SH-SY5Y (cell line): ENCODE measurements at regions not wholly inside any gene's neighbourhood (a gene's known extent, or its start where the extent isn't known, plus 50 kb on each side); places are given as distances from the start of the nearest gene placed in this dataset.

Source experiments
- GATA2 ChIP-seq: IDR thresholded peaks from 2 replicates; pipeline ENCODE4 v1.6.1; 2011; ENCODE audit warnings: mild to moderate bottlenecking, low read depth, low read length
- GATA3 ChIP-seq: IDR thresholded peaks from 2 replicates; pipeline ENCODE4 v1.6.1; 2011; ENCODE audit warnings: low read depth, mild to moderate bottlenecking, low read length, moderate library complexity

DNA sequence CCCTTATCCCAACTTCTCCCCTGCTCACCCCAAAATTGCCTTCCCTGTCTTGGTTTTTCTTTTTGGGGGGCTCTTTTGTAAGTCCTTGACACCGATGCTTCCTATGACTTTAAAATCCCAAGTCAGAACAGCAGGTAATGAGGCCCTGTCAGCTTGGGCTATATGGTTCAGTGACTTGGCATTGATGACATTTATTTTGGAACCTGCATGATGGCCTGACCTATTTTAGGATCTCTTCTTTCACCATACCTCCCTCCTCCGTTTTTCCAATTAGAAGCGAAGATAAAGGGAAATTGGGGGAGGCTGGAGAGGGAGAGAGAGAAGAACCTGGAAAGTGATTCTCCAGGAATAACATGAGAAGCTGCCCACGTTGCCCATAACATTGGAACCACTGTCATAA lies 424.9 kb upstream of the AUTS2 start:
- TF ChIP-seq GATA2 (no peak), GATA3 (no peak)
